IMR-90 (cell line): ENCODE measurements at regions not wholly inside any gene's neighbourhood (a gene's known extent, or its start where the extent isn't known, plus 50 kb on each side); places are given as distances from the start of the nearest gene placed in this dataset.

Source experiments
- ATAC-seq: fragments of 200-7000 bp; cut with Tn5 transposase; 2 replicates; pipeline ENCODE4 v1.9.1; 2020; ENCODE audit warnings: low read depth, mild to moderate bottlenecking, moderate library complexity
- BruUV-seq: library from RNA; stranded (reverse); fragments of 400-500 nt; replicated peaks from 2 replicates; lab custom pipeline; 2021; lab: Mats Ljungman, UMichigan
- CTCF ChIA-PET: fragments of 300-600 bp; formaldehyde crosslinking; extraction: SDS; loops from one replicate; lab custom pipeline; 2021; ENCODE audit warnings: antibody characterized with exemption; lab: Yijun Ruan, JAX
- POLR2A ChIA-PET: fragments of 300-600 bp; sonication (Branson Sonifier 250); formaldehyde crosslinking; loops from one replicate; lab custom pipeline; 2022; ENCODE audit warnings: antibody characterized with exemption; ENCODE audit not compliant: unreplicated experiment; lab: Charles Lee
- DNase-seq: peaks from one replicate; pipeline ENCODE4 v3.0.0; 2013
- H2AFZ ChIP-seq: replicated peaks from 2 replicates; pipeline ENCODE3; 2013; ENCODE audit warnings: low read length, mild to moderate bottlenecking; ENCODE audit not compliant: poor library complexity
- H2AK5ac ChIP-seq: 2 replicates; pipeline ENCODE4 v1.6.1; 2013; ENCODE audit warnings: low read depth, low read length, inconsistent platforms
- H2AK9ac ChIP-seq: replicated peaks from 2 replicates; pipeline ENCODE3; 2013; ENCODE audit warnings: mild to moderate bottlenecking, low read depth, low read length, moderate library complexity; ENCODE audit not compliant: poor library complexity
- H2BK120ac ChIP-seq: 2 replicates; pipeline ENCODE4 v1.6.1; 2013; ENCODE audit warnings: low read depth, low read length, inconsistent platforms
- H2BK15ac ChIP-seq: 3 replicates; pipeline ENCODE4 v1.6.1; 2013; ENCODE audit warnings: low read depth, low read length, inconsistent platforms
- H2BK20ac ChIP-seq: 2 replicates; pipeline ENCODE4 v1.6.1; 2013; ENCODE audit warnings: low read depth, mild to moderate bottlenecking, inconsistent platforms, low read length, moderate library complexity
- H2BK5ac ChIP-seq: 2 replicates; pipeline ENCODE4 v1.6.1; 2013; ENCODE audit warnings: mild to moderate bottlenecking, low read depth, low read length, inconsistent platforms; ENCODE audit not compliant: poor library complexity, severe bottlenecking
- H3K14ac ChIP-seq: replicated peaks from 2 replicates; pipeline ENCODE4 v1.6.1; 2013; ENCODE audit warnings: low read depth, low read length, inconsistent platforms
- H3K18ac ChIP-seq: 2 replicates; pipeline ENCODE4 v1.6.1; 2013; ENCODE audit warnings: low read depth, low read length, control low read depth
- H3K23ac ChIP-seq: 2 replicates; pipeline ENCODE4 v1.6.1; 2013; ENCODE audit warnings: low read depth, low read length, inconsistent platforms
- H3K27ac ChIP-seq: 2 replicates; pipeline ENCODE4 v1.5.1; 2013; ENCODE audit warnings: mild to moderate bottlenecking, control low read depth, low read length; ENCODE audit not compliant: insufficient read depth
- H3K27me3 ChIP-seq: 2 replicates; pipeline ENCODE4 v1.6.1; 2013; ENCODE audit warnings: low read length; ENCODE audit not compliant: control insufficient read depth, insufficient read depth
- H3K36me3 ChIP-seq: 2 replicates; pipeline ENCODE4 v1.6.1; 2013; ENCODE audit warnings: low read length, mixed read lengths; ENCODE audit not compliant: control insufficient read depth, insufficient read depth
- H3K4ac ChIP-seq: 2 replicates; pipeline ENCODE4 v1.6.1; 2013; ENCODE audit warnings: low read depth, low read length, inconsistent platforms
- H3K4me1 ChIP-seq: 2 replicates; pipeline ENCODE4 v1.6.1; 2013; ENCODE audit warnings: low read length, mixed read lengths; ENCODE audit not compliant: control insufficient read depth, insufficient read depth
- H3K4me2 ChIP-seq: 2 replicates; pipeline ENCODE4 v1.6.1; 2013; ENCODE audit warnings: low read depth, mild to moderate bottlenecking, control low read depth, low read length, moderate library complexity
- H3K4me3 ChIP-seq: 2 replicates; pipeline ENCODE4 v1.5.1; 2013; ENCODE audit warnings: low read depth, mild to moderate bottlenecking, control low read depth, low read length, moderate library complexity; ENCODE audit not compliant: insufficient read depth
- H3K56ac ChIP-seq: 2 replicates; pipeline ENCODE4 v1.6.1; 2013; ENCODE audit warnings: low read length, inconsistent platforms; ENCODE audit not compliant: insufficient read depth; ENCODE audit errors: extremely low read depth
- H3K79me1 ChIP-seq, 2 experiments: 2 replicates each; pipeline ENCODE4 v1.6.1; 2013; ENCODE audit warnings: low read length in 2 of 2, inconsistent platforms in 1 of 2, low read depth in 1 of 2
- H3K9ac ChIP-seq: 2 replicates; pipeline ENCODE4 v1.6.1; 2013; ENCODE audit warnings: low read depth, low read length, control low read depth
- H3K9me1 ChIP-seq: 2 replicates; pipeline ENCODE4 v1.6.1; 2013; ENCODE audit warnings: low read length, inconsistent platforms; ENCODE audit not compliant: insufficient read depth
- H3K9me3 ChIP-seq: 2 replicates; pipeline ENCODE4 v1.6.1; 2013; ENCODE audit warnings: low read length; ENCODE audit not compliant: control insufficient read depth, insufficient read depth
- H4K20me1 ChIP-seq: 2 replicates; pipeline ENCODE4 v1.6.1; 2013; ENCODE audit warnings: low read length, inconsistent platforms; ENCODE audit not compliant: insufficient read depth
- H4K5ac ChIP-seq: 2 replicates; pipeline ENCODE4 v1.6.1; 2013; ENCODE audit warnings: mild to moderate bottlenecking, low read depth, low read length, control low read depth
- H4K8ac ChIP-seq, 2 experiments: 2 replicates each; pipeline ENCODE4 v1.6.1; 2013; ENCODE audit warnings: low read depth in 2 of 2, low read length in 2 of 2, control low read depth in 1 of 2, inconsistent platforms in 1 of 2
- H4K91ac ChIP-seq: 2 replicates; pipeline ENCODE4 v1.6.1; 2013; ENCODE audit warnings: low read depth, low read length, inconsistent platforms; ENCODE audit not compliant: insufficient read depth
- BHLHE40 ChIP-seq: fragments of 150-350 bp; IDR thresholded peaks from 2 replicates; pipeline ENCODE4 v1.6.1; 2016; ENCODE audit warnings: mild to moderate bottlenecking, low read depth, low read length
- CEBPB ChIP-seq: IDR thresholded peaks from 2 replicates; pipeline ENCODE4 v1.6.1; 2012; ENCODE audit warnings: low read depth, low read length, improper control_type of control experiment
- CHD1 ChIP-seq: IDR thresholded peaks from 2 replicates; pipeline ENCODE4 v1.6.1; 2012; ENCODE audit warnings: low read depth, low read length, improper control_type of control experiment
- FOS ChIP-seq: fragments of 150-350 bp; IDR thresholded peaks from 2 replicates; pipeline ENCODE4 v1.6.1; 2016; ENCODE audit warnings: low read depth, low read length
- MAZ ChIP-seq: IDR thresholded peaks from 2 replicates; pipeline ENCODE4 v1.6.1; 2012; ENCODE audit warnings: low read depth, mild to moderate bottlenecking, low read length, improper control_type of control experiment, moderate library complexity, borderline replicate concordance
- MXI1 ChIP-seq: IDR thresholded peaks from 2 replicates; pipeline ENCODE4 v1.6.1; 2012; ENCODE audit warnings: low read depth, mild to moderate bottlenecking, low read length, moderate library complexity, borderline replicate concordance
- NFE2L2 ChIP-seq: fragments of 150-350 bp; IDR thresholded peaks from 2 replicates; pipeline ENCODE4 v1.6.1; 2016; ENCODE audit warnings: low read depth, mild to moderate bottlenecking, low read length
- POLR2A ChIP-seq: IDR thresholded peaks from 2 replicates; pipeline ENCODE4 v1.6.1; 2012; ENCODE audit warnings: mild to moderate bottlenecking, low read depth, low read length
- RAD21 ChIP-seq: IDR thresholded peaks from 2 replicates; pipeline ENCODE4 v1.6.1; 2012; ENCODE audit warnings: low read length, improper control_type of control experiment
- RCOR1 ChIP-seq: IDR thresholded peaks from 2 replicates; pipeline ENCODE4 v1.6.1; 2012; ENCODE audit warnings: mild to moderate bottlenecking, low read length, improper control_type of control experiment; ENCODE audit not compliant: insufficient replicate concordance
- RFX5 ChIP-seq: IDR thresholded peaks from 2 replicates; pipeline ENCODE4 v1.8.0; 2012; ENCODE audit warnings: low read depth, mild to moderate bottlenecking, low read length, moderate library complexity
- SMC3 ChIP-seq: fragments of 150-350 bp; IDR thresholded peaks from 2 replicates; pipeline ENCODE4 v1.6.1; 2016; ENCODE audit warnings: low read depth, mild to moderate bottlenecking, antibody characterized with exemption, low read length, moderate library complexity
- WGBS, 2 experiments: methylation state at CpG; one replicate each; pipeline versions ENCODE4 v1.1.5 to v1.1.7; 2013; ENCODE audit warnings: missing lambda C conversion rate in 2 of 2; ENCODE audit not compliant: insufficient read length in 1 of 2; ENCODE audit errors: extremely low coverage in 2 of 2; 5-methylcytosine and 5-hydroxymethylcytosine counted together
- dilution Hi-C: fragments of 300-500 bp; cut with HindIII; formaldehyde crosslinking; loops from one replicate; pipeline ENCODE4 v1.14.3; 2018; ENCODE audit warnings: low sequenced_read_pairs; ENCODE audit not compliant: unreplicated experiment
- in situ Hi-C: fragments of 300-500 bp; cut with MboI; formaldehyde crosslinking; loops from 3 replicates; pipeline ENCODE4 v1.14.3; 2019; ENCODE audit warnings: low sequenced_read_pairs, inconsistent platforms, mixed read lengths
- intact Hi-C: fragments of 100-400 bp; cut with micrococcal nuclease; formaldehyde crosslinking; loops from 2 replicates; pipeline ENCODE4 v1.10.0; 2022
- TF ChIP-seq, protein P1 (sequence below): fragments of 150-350 bp; IDR thresholded peaks from 2 replicates; pipeline ENCODE4 v1.6.1; 2016; ENCODE audit warnings: low read depth, mild to moderate bottlenecking, low read length, moderate library complexity, borderline replicate concordance
- TF ChIP-seq, protein P2 (sequence below): conservative IDR thresholded peaks from 2 replicates; pipeline ENCODE4 v1.5.1; 2012; ENCODE audit warnings: mild to moderate bottlenecking, low read depth, low read length, improper control_type of control experiment
- TF ChIP-seq, protein P3 (sequence below): fragments of 150-350 bp; IDR thresholded peaks from 2 replicates; pipeline ENCODE4 v1.6.1; 2017; ENCODE audit warnings: mild to moderate bottlenecking, antibody characterized with exemption, low read length, low read depth

DNA sequence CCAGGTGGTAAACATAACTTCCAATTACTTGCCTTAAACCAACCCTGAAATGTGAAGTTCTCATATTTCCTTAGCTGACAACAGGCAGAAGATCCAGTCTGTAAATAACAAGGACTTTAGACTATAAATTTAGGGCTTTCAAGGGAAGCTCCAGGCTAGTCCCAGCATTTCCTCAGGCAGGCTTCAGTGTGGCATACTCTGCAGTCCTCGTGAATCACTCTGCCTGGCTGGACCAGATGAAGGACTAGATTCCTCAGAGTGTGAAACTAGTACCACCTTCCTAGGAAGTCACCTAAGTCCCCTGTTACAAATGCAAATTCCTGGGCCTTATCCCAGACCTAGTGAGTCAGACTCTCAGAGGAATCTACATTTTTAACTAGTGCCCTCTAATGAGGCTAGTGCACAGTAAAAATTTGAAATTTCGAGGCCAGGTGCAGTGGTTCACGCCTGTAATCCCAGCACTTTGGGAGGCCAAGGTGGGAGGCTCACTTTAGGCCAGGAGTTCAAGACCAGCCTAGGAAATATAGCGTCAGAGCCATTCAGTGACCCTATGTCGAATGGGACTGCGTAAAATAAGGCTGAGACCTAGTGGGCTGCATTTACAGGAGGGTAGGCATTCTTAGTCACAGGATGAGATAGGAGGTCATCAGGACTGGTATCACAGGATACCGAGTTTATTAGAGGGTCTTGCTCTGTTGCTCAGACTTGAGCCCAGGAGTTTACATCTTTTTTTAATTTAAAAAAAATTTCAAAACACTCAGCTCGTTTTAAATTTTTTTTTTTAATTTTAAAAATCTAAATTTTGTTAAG, 279.6 kb upstream of the JARID2 start:
- H3K18ac ChIP-seq = no peak overlapping the region
- H3K9ac ChIP-seq = no peak overlapping the region
- intact Hi-C loops = no loop called here
- H3K9me3 ChIP-seq = no peaks in the 10 kb centered on the region; the same call in 1 of the 2 replicates
- no peak overlapping the region for H2AFZ ChIP-seq
- ChIA-PET CTCF (interaction anchor here (0.6 kb wide), 1 partner anchor 109 kb away, joined by 3 read pairs; no protein-coding TSS in a partner anchor), POLR2A (no interaction called here)
- dilution Hi-C loops = no loop called here
- H4K5ac ChIP-seq = no peak overlapping the region
- H3K4me2 ChIP-seq = no peak overlapping the region
- WGBS, 2 experiments = 88% methylated on average over 6 of the region's 8 CpGs; no CpG with 5 or more reads in 1 of the 2 experiments
- no peak overlapping the region for H2BK120ac ChIP-seq
- H2BK15ac ChIP-seq = no peak overlapping the region
- peaks cover 3% of the 10 kb centered on the region; the same call in 1 of the 2 replicates for H3K9me1 ChIP-seq
- no peak overlapping the region for H4K91ac ChIP-seq
- H3K79me1 ChIP-seq = no peaks in the 10 kb centered on the region
- no peaks in the 10 kb centered on the region for H3K27me3 ChIP-seq
- H4K20me1 ChIP-seq = no peaks in the 10 kb centered on the region
- no peak overlapping the region for H2AK5ac ChIP-seq
- H4K8ac ChIP-seq = no peak overlapping the region
- ATAC-seq = peak; percentile 46; the same call in 1 of the 2 replicates
- no TSS peak for BruUV-seq
- H2BK5ac ChIP-seq = no peak overlapping the region
- no peak overlapping the region for H3K4ac ChIP-seq
- peak; percentile 33 for DNase-seq
- in situ Hi-C loops = no loop called here
- H2BK20ac ChIP-seq = no peak overlapping the region
- no peak overlapping the region for H3K4me3 ChIP-seq
- no peak overlapping the region for H3K56ac ChIP-seq
- H3K36me3 ChIP-seq = no peaks in the 10 kb centered on the region
- H3K23ac ChIP-seq = no peak overlapping the region
- H3K14ac ChIP-seq = no peak overlapping the region
- H3K4me1 ChIP-seq = peaks cover 5% of the 10 kb centered on the region
- no peak overlapping the region for H3K27ac ChIP-seq
- H2AK9ac ChIP-seq = no peak overlapping the region
- TF ChIP-seq RAD21 = no peak
- TF ChIP-seq NFE2L2 = no peak
- no peak for TF ChIP-seq RFX5
- no peak for TF ChIP-seq RCOR1
- TF ChIP-seq, protein P1, sequence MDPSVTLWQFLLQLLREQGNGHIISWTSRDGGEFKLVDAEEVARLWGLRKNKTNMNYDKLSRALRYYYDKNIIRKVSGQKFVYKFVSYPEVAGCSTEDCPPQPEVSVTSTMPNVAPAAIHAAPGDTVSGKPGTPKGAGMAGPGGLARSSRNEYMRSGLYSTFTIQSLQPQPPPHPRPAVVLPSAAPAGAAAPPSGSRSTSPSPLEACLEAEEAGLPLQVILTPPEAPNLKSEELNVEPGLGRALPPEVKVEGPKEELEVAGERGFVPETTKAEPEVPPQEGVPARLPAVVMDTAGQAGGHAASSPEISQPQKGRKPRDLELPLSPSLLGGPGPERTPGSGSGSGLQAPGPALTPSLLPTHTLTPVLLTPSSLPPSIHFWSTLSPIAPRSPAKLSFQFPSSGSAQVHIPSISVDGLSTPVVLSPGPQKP = no peak
- no peak for TF ChIP-seq CEBPB
- TF ChIP-seq FOS = no peak
- TF ChIP-seq SMC3 = no peak
- TF ChIP-seq BHLHE40 = no peak
- TF ChIP-seq, protein P2, sequence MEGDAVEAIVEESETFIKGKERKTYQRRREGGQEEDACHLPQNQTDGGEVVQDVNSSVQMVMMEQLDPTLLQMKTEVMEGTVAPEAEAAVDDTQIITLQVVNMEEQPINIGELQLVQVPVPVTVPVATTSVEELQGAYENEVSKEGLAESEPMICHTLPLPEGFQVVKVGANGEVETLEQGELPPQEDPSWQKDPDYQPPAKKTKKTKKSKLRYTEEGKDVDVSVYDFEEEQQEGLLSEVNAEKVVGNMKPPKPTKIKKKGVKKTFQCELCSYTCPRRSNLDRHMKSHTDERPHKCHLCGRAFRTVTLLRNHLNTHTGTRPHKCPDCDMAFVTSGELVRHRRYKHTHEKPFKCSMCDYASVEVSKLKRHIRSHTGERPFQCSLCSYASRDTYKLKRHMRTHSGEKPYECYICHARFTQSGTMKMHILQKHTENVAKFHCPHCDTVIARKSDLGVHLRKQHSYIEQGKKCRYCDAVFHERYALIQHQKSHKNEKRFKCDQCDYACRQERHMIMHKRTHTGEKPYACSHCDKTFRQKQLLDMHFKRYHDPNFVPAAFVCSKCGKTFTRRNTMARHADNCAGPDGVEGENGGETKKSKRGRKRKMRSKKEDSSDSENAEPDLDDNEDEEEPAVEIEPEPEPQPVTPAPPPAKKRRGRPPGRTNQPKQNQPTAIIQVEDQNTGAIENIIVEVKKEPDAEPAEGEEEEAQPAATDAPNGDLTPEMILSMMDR = no peak
- TF ChIP-seq MAZ = no peak
- TF ChIP-seq, protein P3, sequence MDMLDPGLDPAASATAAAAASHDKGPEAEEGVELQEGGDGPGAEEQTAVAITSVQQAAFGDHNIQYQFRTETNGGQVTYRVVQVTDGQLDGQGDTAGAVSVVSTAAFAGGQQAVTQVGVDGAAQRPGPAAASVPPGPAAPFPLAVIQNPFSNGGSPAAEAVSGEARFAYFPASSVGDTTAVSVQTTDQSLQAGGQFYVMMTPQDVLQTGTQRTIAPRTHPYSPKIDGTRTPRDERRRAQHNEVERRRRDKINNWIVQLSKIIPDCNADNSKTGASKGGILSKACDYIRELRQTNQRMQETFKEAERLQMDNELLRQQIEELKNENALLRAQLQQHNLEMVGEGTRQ = no peak
- TF ChIP-seq MXI1 = no peak
- no peak for TF ChIP-seq CHD1
- no peak for TF ChIP-seq POLR2A
